MV-4-11 (cell line): ENCODE measurements at regions not wholly inside any gene's neighbourhood (a gene's known extent, or its start where the extent isn't known, plus 50 kb on each side); places are given as distances from the start of the nearest gene placed in this dataset.
"Not testable (repeated sequence)": the region's sequence is repeated elsewhere in the genome, so short reads cannot be mapped to it uniquely, and the experiment has no call there.

Experiments used
- DNase-seq: peaks from one replicate; lab custom pipeline; 2025; lab: John Stamatoyannopoulos, UW

- no peak for DNase-seq
Measured at GRCh38 chr18:1133541-1133940, 228.9 kb downstream of the ADCYAP1 start.

DNA sequence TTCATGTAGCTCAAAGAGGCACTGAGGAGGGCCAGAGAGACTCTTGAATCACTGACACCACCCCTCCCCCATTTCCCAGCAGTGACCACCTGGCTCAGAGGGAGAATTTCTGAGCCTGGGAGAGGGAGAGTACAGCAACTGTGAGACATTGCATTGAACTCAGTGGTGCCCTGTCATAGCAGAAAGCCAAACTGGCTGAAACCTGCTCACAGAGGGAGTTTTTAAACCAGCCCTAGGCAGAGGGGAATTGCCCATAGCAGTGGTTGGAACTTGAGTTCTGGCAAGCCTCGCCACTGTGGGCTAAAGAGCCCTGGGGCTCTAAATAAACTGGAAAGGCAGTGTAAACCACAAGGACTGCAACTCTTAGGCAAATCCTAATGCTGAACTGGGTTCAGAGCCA, 243.1 kb downstream of the ADCYAP1 start:
- no peak for DNase-seq

- no peak for DNase-seq
Measured at GRCh38 chr18:1149709-1150108, 245.0 kb downstream of the ADCYAP1 start.

DNA sequence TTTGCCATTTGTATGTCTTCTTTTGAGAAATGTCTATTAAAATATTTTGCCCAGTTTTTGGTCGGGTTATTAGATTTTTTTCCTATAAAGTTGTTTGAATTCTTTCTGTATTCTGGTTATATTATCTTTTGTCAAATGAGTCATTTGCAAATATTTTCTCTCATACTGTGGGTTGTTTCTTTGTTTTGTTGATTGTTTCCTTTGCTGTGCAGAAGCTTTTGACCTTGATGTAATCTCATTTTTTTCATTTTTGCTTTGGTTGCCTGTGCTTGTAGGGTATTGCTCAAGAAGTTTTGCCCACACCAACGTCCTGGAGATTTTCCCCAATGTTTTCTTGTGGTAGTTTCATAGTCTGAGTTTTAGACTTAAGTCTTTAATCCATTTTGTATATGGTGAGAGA, 245.7 kb downstream of the ADCYAP1 start:
- DNase-seq = no peak

GRCh38 chr18:1152958-1153357, 248.3 kb downstream of the ADCYAP1 start:
- DNase-seq = not testable (repeated sequence)

- no peak for DNase-seq
Measured at GRCh38 chr18:1173593-1173992, 268.9 kb downstream of the ADCYAP1 start.

GRCh38 chr18:1177232-1177631, 272.6 kb downstream of the ADCYAP1 start:
- DNase-seq = no peak

GRCh38 chr18:1191341-1191740, 286.7 kb downstream of the ADCYAP1 start:
- no peak for DNase-seq

DNA sequence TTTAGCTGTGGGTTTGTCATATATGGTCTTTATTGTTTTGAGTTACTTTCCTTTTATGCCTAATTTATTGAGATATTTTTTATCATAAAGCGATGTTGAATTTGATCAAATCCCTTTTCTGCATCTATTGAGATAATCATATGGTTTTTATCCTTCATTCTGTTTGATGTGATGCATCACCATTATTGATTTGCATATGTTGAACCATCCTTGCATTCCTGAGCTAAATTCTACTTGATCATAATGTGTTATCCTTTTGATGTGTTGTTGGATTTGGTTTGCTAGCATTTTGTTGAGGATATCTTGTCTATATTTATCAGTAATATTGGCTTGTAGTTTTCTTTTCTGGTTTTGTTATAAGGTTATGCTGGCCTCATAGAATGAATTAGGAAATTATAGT, 308.5 kb downstream of the ADCYAP1 start:
- DNase-seq = no peak

DNA sequence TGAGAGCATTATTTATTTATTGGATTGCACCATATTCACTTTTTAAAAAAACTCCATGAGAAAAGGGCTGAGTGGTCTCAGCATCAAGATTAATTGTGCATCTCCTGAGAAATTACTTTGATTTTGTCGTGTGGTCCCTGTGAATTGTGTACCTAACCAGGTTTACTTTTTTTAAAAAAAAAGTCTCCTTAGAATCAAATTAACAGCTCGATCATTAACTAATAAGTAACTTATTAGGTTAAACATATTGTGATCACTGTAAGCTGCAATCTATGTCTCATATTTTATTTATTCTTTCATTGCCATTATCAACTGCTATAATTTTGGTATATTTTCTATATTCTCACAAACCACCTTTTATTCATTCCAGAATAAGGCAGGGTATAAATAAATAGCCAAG, 318.2 kb downstream of the ADCYAP1 start:
- DNase-seq = no peak

DNA sequence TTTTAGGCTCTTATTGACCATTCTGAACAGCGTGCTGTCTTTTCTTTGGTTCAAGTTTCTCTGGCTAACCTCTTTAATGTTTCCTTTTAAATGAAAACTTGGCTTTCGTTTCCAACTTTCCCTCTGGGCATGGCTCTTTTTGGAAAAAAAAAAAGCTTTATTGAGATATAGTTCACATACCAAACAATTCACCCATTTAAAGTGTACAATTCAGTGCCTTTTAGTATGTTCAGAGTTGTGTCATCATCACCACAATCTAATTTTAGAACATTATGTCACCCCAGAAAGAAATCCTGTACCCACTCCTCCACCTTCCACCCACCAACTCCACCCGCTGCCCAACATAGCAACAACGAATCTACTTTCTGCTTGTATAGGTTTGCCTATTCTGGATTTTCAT, 322.4 kb downstream of the ADCYAP1 start:
- no peak for DNase-seq

GRCh38 chr18:1229634-1230033, 325.0 kb downstream of the ADCYAP1 start:
- DNase-seq = no peak

DNA sequence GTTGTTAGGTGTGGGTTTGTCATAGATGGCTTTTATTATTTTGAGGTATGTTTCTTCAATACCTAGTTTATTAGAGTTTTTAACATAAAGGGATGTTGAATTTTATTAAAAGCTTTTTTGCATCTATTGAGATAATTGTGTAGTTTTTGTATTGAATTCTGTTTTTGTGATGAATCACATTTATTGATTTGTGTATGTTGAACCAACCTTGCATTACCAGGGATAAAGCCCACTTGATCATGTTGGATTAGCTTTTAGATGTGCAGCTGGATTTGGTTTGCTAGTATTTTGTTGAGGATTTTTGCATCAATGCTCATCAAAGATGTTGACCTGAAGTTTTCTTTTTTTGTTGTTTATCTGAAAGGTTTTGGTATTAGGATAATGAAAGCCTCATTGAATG, 328.2 kb downstream of the ADCYAP1 start:
- DNase-seq = no peak

- DNase-seq = no peak
Measured at GRCh38 chr18:1240701-1241100, 336.0 kb downstream of the ADCYAP1 start.

GRCh38 chr18:1244397-1245122, 339.9 kb downstream of the ADCYAP1 start:
- no peak for DNase-seq

DNA sequence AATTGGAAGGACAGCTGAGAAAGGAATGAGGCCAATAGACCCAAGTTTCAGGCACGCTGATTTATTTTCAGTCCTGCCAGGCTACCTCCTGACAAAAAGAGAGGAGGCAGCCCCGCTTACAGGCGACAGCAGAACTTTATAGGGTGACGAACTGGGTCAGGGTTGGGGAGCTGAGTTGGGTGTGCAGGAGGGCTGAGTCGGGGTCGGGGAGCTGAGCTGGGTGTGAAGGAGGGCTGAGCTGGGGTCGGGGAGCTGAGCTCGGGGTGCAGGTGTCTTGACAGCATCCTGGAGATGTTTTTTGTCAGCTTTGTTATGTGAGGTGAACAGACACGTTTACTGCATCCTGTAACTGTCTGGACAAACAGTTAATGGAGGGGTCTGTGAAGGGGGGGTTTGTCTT, 342.2 kb downstream of the ADCYAP1 start:
- DNase-seq = no peak

DNA sequence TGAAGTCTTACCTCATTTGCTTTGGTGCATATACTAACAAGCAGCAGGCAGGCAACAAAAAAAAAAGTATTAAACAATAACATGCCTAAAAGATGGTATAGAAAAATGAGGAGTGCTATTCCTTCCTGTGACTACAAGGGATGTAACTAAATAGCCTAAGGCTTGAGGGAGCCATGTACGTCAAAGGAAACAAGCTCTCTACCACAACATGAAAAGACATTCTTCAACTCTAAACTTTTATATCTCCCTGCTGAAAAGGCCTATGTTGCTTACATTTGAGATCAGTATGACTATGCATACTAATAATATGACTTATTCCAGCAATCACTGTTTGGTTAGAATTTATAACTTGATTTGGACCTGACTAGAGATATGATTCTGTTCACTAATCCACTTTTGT, 347.9 kb downstream of the ADCYAP1 start:
- no peak for DNase-seq

DNA sequence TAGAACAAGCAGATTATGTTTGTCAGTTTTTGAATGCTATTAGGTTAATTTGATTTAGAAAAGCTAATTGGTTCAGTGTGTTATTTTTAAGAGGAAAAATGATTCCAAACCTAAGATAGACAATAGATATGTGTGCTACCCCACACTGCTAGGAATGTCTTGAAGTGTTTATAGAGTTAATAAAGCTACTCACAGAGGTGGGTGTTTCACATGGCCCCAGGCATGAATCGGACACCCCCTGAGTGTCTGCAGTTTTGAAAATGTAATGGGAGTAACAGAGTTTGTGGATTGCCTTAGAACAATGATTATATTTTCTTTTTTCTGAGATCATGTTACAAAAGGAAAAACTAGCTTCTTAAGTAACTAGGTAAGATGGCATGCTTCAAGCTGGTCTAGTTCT, 348.3 kb downstream of the ADCYAP1 start:
- DNase-seq = no peak

- DNase-seq = no peak
Measured at GRCh38 chr18:1253827-1254226, 349.2 kb downstream of the ADCYAP1 start.

- DNase-seq = no peak
Measured at GRCh38 chr18:1261054-1261453, 356.4 kb downstream of the ADCYAP1 start.

GRCh38 chr18:1267021-1267420, 362.4 kb downstream of the ADCYAP1 start:
- DNase-seq = no peak

GRCh38 chr18:1270081-1270480, 365.4 kb downstream of the ADCYAP1 start:
- DNase-seq = no peak

GRCh38 chr18:1273469-1273868, 368.8 kb downstream of the ADCYAP1 start:
- DNase-seq = no peak

DNA sequence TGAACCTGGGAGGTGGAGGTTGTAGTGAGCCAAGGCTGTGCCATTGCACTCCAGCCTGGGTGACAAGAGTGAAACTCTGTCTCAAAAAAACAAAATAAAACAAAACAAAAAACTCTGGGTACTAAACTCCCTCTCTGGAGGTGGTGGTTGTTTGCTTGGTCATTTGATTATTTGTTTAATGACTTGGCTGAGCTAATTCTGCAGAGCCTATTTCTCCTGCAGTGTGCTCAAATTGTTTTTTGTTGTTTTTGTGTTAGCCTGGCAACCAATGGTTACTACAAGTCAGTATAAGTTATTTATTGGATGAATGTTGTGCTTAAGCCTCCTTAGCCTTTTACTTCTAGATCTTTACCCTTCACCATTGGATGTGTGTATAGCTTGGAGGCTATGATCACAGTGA, 387.5 kb downstream of the ADCYAP1 start:
- no peak for DNase-seq
